Fibroblast of skin of abdomen (primary cell): ENCODE measurements at regions not wholly inside any gene's neighbourhood (a gene's known extent, or its start where the extent isn't known, plus 50 kb on each side); places are given as distances from the start of the nearest gene placed in this dataset.
"Not testable (repeated sequence)": the region's sequence is repeated elsewhere in the genome, so short reads cannot be mapped to it uniquely, and the experiment has no call there.

Experiments
- DNase-seq: peaks from one replicate; pipeline ENCODE4 v3.0.0-alpha.2; 2013

GRCh38 chr13:44748439-44748838 is 172.3 kb upstream of the TSC22D1 start:
- DNase-seq, result no peak

- no peak for DNase-seq
Measured at GRCh38 chr13:44747179-44747578, 171.0 kb upstream of the TSC22D1 start.

- DNase-seq, result peak; percentile 26
Measured at GRCh38 chr13:44746690-44747089, 170.6 kb upstream of the TSC22D1 start.

- no peak for DNase-seq
Measured at GRCh38 chr13:44744880-44745633, 168.9 kb upstream of the TSC22D1 start.

GRCh38 chr13:44739539-44739938 is 163.4 kb upstream of the TSC22D1 start:
- DNase-seq, result peak; percentile 70

- DNase-seq, result no peak
Measured at GRCh38 chr13:44739120-44739519, 163.0 kb upstream of the TSC22D1 start.

GRCh38 chr13:44738463-44738862 is 162.3 kb upstream of the TSC22D1 start:
- no peak for DNase-seq

- DNase-seq, result no peak
Measured at GRCh38 chr13:44735806-44736205, 159.7 kb upstream of the TSC22D1 start.

GRCh38 chr13:44734201-44734707 is 158.1 kb upstream of the TSC22D1 start:
- peak; percentile 65 for DNase-seq

GRCh38 chr13:44732503-44733098 is 156.5 kb upstream of the TSC22D1 start:
- DNase-seq, result no peak

- no peak for DNase-seq
Measured at GRCh38 chr13:44730851-44731250, 154.7 kb upstream of the TSC22D1 start.

GRCh38 chr13:44730099-44730498 is 154.0 kb upstream of the TSC22D1 start:
- DNase-seq, result no peak

- DNase-seq, result not testable (repeated sequence)
Measured at GRCh38 chr13:44727591-44727990, 151.5 kb upstream of the TSC22D1 start.

- no peak for DNase-seq
Measured at GRCh38 chr13:44726778-44727177, 150.6 kb upstream of the TSC22D1 start.

- DNase-seq, result peak; percentile 93
Measured at GRCh38 chr13:44726214-44726613, 150.1 kb upstream of the TSC22D1 start.

GRCh38 chr13:44719857-44720671 is 143.9 kb upstream of the TSC22D1 start:
- DNase-seq, result peak; percentile 92

GRCh38 chr13:44718467-44718866 is 142.3 kb upstream of the TSC22D1 start:
- DNase-seq, result no peak

- no peak for DNase-seq
Measured at GRCh38 chr13:44715287-44716230, 139.4 kb upstream of the TSC22D1 start.

GRCh38 chr13:44713788-44714469 is 137.8 kb upstream of the TSC22D1 start:
- DNase-seq, result peak; percentile 98

GRCh38 chr13:44711706-44712105 is 135.6 kb upstream of the TSC22D1 start:
- no peak for DNase-seq

GRCh38 chr13:44710576-44710975 is 134.4 kb upstream of the TSC22D1 start:
- DNase-seq, result peak; percentile 94
